ENCODE measurements at regions not wholly inside any gene's neighbourhood (a gene's known extent, or its start where the extent isn't known, plus 50 kb on each side); places are given as distances from the start of the nearest gene placed in this dataset.

DNA sequence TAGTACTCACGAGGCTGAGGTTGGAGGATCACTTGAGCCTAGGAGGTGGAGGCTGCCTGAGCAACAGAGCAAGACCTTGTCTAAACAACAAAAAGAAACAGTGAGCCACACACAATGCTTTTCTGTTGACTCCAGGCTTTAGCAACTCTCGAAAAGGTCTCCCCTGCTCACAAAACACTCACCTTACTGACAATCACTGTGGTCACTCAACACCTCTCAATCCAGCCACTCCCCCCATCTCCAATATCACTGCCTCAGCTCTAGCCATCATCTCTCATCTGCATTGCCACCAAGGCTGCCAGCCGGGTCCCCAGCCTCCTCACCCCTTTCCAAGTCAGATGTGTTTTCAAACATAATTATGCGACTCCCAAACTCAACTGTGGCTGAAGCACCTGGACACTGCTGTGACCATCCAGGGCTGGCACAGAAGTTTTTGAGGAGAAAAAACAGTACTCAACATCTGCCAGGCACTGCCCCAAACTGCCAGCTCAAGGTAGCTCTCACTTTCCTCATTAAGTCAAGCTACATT, 218.0 kb upstream of the ARID1B start:
- no peak for DNase-seq

DNA sequence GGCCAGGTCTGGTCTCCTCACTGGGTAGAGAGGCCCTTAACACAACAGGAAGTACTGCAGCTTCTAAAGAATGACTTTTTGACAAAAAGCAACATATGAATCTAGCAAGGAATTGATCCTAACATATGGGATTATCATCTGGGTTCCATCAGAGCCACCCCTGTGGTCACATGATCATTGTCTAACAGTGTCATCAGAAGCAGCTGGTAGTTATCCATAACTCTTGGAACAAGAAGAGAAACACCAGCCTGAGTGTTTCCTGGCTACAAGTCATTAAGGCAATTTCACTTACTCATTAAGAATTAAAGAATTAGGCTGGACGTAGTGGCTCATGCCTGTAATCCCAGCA, 219.3 kb upstream of the ARID1B start:
- no peak for DNase-seq

DNA sequence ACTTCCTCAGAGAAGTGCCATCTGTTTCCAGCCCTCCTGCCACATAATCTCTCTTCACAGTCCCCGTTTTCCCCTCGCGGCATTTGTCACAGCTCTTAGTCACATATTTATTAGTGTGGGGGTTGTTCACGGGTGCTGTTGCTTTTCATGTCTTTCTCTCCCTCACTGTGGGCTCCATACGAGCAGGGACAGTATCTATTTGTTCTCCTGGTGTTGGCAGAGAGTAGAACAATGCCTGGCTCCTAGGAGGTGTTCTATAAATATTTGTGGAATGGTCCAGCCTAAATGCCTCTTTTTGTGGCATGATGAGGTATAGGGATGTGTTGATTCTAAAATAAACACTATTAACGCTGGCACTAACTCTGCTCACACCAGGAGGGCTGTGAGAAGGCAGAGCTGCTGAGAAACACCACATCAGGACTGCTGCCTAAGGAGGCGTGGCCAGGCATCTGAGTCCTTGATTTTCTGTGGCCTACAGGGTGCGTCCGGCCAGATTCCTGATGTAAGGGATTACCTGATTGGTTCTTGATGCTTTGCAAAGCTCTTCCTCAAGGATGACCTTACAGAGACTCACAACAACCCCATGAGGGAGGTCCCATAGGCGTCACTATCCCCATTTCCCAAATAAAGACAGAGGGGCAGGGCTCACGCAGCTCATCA, 219.8 kb upstream of the ARID1B start:
- DNase-seq: peak; percentile 43

DNA sequence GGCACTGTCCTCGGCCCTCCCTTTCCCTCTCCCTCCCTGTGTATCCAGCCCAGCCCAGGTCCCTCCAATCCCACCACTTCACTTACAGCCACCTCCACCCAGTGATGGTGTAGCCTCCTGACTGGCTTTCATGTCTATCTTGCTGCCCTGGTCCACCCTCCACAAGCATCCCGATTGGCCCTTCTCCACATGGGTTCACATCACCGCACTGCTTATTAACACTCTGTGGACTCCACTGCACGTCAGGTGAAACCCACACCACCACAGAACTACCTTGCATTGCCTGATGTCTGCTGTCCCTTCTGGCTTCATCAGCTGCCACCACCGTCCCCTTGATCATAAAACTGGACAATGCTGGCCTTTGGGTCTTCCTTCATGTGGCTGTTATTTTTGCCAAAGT, 220.4 kb upstream of the ARID1B start:
- DNase-seq: no peak

DNA sequence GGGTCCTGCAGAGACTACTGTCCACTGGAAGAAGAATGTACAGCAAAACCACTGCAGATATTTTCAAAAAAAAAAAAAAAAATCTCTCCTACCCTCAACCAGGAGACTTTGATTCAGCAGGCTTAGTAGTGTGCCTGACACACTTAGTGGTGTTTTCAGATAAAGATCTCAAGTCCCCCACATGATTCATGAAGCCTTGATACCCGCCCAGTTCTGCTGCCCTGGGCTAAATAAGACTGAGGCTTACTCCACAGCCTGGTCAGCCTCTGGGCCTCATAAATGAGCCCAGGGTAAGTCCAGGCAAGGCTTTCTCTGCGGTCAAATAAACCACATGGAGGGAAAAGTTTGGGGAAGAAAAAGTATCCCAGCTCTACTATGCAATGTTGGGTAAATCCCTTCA, 222.1 kb upstream of the ARID1B start:
- DNase-seq: no peak

DNA sequence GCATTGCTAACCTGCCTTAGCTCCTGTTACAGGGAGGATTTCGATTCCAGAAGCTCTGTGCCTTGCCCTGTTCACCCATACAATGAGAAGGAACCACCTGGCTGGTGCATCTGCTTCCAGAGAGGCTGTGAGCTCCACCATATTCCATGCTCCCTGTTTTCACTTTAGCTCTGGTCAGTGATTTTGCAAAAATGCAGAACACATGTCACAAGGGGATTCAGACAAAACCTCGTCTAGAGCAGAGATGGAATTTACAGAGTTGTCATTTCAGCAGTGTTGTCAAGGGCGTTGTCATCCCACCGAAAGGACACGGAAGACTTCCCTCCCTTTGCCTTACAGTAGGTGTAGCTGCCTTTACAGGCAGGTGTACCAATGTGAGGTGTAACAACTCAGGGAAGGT, 223.0 kb upstream of the ARID1B start:
- DNase-seq: no peak

DNA sequence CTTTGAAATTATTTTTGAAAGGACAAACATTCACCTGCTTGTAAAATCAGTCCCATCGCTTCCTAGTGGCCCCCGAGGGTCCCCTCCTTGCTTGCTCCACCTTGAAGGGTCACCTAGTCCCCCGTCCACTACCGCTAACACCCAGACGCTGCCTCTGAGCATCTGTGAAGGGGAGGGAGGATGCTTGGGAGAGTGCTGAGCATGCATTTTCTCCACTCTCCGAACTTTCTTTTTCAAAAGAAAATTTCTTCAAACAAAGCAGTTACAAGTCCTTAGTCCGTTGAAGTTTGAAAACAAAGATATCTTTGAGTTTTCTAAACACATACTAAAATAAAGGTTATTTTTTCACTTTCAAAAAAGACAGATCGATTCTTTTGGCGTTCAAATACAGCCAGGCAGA, 224.3 kb upstream of the ARID1B start:
- no peak for DNase-seq

DNA sequence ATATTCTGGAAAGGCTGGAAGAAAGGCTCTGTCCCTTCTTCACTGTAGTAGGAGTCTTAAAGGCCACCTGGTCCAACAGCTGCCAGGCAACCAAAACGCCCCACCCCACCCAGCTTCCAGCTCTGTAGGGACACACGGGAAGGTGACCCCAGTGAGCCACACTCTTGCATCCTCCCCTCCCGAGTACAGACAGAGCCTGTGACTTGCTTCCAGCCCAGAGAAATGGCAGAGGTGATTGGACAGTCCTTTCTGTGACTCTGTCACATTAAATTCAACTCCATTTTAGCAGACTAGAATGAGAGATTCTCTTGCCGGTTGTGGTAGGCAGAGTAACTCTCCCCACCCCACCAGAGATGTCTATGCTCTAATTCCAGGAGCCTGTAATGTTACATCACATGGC, 226.2 kb upstream of the ARID1B start:
- DNase-seq: no peak

DNA sequence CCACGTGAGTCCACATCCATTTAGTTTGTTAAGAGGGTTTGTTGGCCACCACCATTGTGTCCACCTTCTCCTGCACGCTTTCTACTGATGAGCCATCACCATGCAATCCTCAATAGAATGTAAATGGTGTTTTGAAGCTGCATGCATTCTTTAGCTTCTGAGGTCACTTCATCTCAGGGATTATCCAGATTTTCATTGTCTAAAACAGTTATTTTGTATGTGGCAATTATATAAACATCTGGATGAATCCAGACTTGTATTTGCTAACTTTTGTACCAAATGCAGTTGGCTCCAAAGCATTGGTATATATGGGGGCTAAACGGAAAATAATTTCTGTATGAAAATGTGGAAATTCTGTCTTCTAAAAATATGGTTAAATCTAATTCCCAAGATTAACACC, 231.2 kb upstream of the ARID1B start:
- no peak for DNase-seq

DNA sequence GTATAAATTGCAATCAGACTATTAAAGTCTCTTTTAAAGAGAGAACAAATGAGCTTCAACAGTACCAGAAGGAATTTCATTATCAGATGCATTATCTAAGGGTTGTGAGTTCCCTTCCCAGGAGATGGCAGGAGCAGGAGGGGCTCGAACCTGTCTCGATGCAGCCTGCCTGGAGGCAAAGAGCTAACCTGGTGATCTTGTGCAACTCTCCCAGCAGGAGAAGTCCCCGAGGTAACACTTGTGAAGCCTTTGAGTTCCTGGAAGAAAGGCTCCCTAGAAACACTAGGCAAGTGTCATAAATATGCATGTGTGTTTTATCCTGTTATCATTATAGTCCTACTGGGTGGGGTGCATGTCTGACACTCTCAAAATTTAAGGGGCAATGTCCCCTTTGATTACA, 232.2 kb upstream of the ARID1B start:
- no peak for DNase-seq

DNA sequence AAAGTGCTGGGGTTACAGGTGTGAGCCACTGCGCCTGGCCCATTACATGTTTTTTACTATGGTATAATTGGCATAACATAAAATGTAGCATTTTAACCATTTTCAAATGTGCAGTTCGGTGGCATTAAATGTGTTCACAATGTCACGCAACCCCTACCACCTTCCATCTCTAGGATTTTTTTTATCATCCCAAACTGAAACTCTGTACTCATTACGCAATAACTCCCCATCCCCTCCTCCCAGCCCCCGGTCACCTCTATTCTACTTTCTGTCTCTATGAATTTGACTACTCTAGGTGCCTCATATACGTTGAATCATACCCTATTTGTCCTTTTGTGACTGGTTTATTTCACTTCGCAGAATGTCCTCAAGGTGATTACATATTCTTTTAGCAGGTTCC, 233.1 kb upstream of the ARID1B start:
- DNase-seq: no peak

DNA sequence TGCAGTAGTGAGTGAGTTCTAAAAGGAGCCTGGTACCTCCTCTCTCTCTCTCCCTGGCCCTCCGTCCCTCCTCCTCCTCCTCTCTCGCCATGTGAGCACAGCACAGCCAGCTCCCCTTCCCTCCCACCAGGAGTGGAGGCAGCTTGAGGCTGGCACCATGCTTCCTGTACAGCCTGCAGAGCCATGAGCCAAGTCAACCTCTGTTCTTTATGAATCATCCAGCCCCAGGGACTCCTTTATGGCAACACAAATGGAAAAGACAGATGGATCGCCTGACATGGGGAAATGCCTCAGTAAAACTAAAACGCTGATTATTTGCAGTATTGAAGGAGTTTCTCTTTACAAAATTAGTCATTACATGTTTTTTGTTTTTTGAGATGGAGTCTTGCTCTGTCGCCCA, 233.7 kb upstream of the ARID1B start:
- no peak for DNase-seq

DNA sequence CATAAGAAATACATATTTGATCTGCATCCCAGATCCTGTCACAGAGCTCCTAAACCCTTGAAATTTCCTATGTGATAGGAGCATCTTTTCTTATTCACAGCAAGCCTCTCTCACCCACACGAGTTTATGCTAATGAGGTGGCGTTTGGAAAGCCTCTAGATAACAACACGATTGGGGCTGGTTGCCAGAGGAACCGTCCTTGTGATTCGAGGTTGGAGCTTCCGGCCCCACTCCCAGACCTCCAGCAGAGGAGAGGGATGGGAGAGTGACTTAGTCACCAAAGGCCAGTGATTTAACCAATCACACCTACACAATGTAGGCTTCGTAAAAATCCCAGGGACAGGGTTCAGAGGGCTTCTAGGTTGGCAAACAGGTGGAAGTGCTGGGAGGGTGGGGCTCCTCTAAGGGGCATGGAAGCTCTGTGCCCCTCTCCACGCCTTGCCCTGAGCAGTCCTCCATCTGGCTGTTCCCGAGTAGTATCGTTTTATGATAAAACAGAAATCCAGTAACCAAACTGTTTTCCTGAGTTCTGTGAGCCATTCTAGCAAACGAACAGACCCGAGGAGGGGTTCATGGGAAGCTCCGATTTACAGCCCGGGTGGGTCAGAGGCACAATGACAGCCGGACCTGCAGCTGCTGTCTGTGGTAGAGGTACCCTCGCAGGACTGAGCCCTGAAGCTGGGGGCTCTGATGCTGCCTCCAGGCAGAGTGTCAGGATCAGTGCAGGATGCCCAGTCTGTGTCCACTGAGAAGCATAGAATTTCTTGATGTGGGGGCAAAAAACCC, 238.1 kb upstream of the ARID1B start:
- DNase-seq: no peak

DNA sequence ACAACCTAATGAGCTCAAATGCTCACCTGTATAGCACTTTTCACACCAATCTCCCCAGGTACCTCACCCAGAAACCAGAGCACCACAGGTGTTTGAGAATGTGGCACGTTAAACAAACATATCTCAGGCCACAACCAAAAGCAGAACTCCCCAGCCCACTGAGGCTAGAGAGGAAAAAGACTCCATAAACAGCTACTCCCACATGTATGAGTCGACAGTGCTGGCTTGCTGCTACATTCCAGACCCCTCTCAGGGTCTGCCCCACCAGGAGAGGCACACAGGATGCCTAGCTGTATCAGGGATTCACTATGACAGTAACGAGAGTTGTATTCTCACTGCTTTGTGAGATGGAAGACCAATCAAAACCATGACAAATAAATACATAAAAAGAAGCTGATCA, 242.6 kb upstream of the ARID1B start:
- DNase-seq: no peak

DNA sequence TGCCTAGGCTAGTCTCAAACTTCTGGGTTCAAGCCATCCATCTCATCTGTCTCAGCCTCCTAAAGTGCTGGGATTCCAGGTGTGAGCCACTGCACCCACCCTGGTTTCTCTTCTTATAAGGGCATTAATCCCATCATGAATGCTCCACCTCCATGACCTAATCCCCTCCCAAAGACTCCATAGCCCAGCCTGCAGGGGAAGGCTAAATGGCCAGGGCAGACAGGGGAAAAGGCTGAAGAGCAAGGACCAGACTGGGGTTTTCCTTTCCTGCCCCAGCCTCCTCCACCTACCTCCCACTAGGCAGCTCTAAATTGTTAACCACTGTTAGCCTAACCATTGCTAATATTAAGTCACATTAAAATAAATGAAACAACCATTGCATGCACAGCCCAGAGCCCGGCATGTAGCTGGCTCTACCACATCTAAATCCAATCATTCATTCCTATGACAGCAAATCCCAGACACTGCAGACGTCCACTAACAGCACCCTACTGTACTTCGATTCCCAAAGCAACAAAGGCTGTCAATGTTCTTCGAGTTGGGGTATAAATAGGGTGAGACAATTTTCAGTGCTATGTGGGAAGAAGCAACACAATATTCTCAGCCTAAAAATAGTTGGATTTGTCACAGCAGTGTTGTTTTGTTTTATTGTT, 243.2 kb upstream of the ARID1B start:
- no peak for DNase-seq

DNA sequence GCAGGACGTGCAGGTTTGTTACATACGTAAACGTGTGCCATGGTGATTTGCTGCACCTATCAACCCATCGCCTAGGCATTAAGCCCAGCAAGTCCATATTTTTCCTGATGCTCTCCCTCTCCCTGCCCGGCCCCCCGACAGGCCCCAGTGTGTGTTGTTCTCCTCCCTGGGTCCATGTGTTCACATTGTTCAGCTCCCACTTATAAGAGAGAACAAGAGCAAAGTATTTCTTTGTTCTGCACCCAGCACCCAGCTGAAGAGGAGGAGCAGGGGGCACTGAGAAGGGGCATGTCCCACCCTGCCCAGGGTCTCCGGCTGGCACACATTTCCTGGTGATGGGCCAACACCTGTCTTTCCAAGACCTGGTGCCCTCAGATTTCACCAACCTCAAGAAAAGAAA, 251.1 kb upstream of the ARID1B start:
- no peak for DNase-seq

DNA sequence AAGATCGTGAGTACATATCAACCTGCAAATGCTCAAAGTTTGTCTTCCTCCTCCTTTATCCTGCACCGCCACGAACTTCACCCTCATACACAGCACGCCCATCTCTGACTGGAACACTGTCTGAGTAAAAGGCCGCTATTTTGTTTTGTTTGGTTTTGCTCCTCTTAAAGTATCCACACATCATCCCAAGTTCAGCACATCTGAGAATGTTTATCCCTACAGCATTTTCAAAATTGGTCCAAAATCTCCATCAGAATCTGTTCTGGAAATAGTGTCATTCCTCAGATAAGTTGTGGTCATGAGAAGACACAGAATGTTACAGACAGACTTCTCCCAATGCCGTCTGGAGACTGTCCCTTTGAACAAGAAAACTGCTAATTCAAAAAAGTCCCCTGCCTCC, 251.6 kb upstream of the ARID1B start:
- DNase-seq: no peak

DNA sequence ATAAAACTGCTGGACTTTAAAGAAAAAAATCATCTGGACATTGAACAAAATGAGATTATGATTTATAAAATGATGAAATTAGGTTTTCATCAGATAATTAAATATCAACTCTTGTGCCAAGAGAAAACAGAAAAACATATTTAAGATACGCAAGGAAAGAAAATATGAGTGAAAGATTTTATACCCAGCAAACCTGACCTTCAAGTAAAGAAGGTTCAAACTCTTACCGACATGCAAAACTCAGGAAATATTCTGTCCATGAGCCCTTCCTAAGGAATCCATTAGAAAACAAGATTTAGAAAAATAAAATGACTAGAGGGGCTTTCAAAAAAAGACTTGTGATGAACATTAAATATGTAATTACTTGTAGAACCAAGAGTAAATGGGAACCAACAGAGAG, 257.2 kb upstream of the ARID1B start:
- no peak for DNase-seq

DNA sequence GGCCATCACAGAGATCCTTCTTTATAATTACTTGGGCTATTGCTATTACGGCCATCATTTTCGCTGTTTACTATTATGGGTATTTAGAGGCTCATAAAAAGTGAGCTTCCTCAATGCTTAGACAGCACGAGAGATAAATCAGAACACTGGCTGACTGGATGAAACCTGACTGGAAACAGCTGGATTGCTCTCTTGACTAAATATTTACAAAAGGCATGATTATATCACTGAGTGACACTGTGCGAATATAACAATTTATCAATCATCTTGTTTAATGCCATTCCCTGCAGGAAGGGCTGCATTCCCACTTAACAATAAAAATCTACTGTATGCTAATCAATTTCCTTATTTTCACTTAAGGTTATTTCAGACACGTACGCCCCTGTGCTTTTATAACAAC, 260.1 kb upstream of the ARID1B start:
- DNase-seq: no peak

DNA sequence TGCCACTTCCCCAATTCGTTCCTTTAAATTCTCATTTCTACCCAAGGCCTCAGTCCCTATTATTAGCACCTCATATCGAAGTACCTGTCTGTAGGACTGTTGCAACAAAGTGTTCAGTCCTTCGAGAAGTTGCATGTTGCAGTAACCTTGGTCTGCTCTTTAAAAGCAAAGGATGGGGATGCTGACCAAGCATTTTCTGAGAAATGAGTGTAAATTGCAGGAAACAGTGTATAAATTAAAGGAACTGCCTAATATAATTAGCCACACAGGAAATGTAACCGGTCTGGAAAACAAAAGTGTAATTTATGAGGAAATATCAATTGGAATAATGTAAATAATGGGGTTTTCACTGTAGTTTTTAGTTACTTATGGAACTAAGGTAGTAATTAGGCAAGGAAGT, 261.9 kb upstream of the ARID1B start:
- no peak for DNase-seq

DNA sequence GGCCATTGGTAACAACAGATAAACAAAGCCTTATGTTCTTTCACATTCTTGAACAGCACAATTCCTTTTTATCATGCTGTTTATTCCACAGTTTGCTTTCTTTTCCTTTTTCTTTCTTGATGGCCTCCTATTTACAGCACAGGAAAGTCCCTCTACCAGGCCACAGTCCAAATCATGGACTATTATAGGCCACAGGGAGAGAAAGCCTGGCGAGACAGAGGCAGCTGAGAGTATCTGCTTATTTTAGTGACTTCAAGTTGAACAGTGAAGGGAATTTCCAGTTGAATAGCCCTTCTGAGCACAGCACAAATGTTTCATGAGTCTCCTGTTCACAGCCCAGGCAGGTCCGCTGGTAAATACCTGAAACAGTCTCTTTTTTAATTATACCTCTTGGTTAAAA, 263.7 kb upstream of the ARID1B start:
- DNase-seq: no peak

DNA sequence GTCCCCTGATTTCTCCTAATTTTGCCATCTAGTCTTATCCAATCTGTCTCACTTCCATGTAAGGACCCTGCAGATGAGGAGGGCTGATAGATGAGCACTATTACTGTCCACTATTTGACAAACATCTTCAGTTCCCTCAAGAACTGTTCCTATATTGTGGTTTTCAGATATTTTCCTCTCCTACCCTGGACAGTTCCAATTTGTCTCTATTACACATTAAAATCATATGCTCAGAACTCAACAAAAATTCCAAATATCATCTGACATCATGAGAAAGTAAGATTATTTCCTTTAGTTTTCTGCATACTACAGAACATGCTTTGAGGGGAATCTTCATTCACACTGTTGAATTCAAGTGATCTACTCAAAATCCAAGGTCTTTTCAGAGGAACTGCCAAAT, 265.6 kb upstream of the ARID1B start:
- DNase-seq: no peak

DNA sequence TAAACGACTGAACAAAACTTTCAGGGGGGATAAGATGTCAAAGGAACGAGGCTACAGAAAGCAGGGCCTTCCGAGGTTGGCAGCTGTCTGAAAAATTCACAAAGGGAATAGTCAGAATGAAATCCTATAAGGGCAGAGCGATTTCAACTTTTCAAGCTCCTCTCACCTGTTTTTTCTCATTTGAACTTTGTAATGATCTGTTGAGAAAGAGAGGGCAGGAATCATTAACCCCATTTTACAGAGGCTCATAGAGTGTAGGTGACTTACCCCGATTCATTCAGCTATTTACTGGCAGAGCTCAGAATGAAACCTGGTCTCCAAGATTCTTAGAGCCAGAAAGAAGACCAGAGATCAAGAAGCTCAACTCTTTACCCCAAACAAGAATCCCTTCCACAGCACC, 266.1 kb upstream of the ARID1B start:
- DNase-seq: no peak

DNA sequence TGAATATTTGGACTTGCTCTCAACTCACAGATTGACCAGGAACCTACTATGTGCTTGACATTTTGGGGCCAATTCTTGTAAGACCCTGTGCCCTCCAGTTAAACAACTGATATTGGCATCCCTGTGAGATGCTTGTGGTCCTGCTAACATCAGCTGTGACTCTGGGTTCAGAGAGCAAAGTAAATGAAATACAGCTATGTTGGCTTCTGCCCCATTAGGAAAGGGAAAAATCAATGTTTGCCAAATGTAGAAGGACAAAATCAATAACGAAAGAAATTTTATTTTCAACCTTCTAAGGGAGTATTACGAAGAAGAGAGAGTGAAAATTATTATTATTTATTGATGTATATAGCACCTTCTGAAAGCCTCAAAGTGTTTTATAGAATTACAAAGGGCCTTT, 266.9 kb upstream of the ARID1B start:
- DNase-seq: no peak

Data from left hindlimb (tissue), 1 donor.